Tibial artery (tissue), 4 donors: ENCODE measurements at regions not wholly inside any gene's neighbourhood (a gene's known extent, or its start where the extent isn't known, plus 50 kb on each side); places are given as distances from the start of the nearest gene placed in this dataset.

Experiments
- DNase-seq, 2 donors: peaks; one replicate each; pipeline ENCODE4 v3.0.0-alpha.2; 2019
- H3K27ac ChIP-seq, 2 donors: fragments of 200-600 bp; sonication (generic) in 1 of 2; 1 replicate in 1 of 2; 2 replicates in 1 of 2; pipeline ENCODE4 v1.5.1; 2018 to 2019; ENCODE audit warnings: mild to moderate bottlenecking in 1 of 2
- H3K27me3 ChIP-seq, 2 donors: fragments of 200-600 bp; sonication (generic) in 1 of 2; one replicate each; pipeline versions ENCODE4 v1.5.1 to v1.6.0; 2016 to 2019
- H3K36me3 ChIP-seq, 3 donors: fragments of 200-600 bp; sonication (generic) in 2 of 3; one replicate each; pipeline ENCODE4 v1.5.1; 2016 to 2019; ENCODE audit warnings: mild to moderate bottlenecking in 2 of 3
- H3K4me1 ChIP-seq, 4 donors: fragments of 200-600 bp; sonication (generic) in 2 of 4; 1 replicate in 3 of 4; 2 replicates in 1 of 4; pipeline ENCODE4 v1.5.1; 2016 to 2019
- H3K4me3 ChIP-seq, 2 donors: fragments of 200-600 bp; sonication (generic) in 1 of 2; 1 replicate in 1 of 2; 2 replicates in 1 of 2; pipeline ENCODE4 v1.5.1; 2018 to 2019; ENCODE audit warnings: mild to moderate bottlenecking in 2 of 2
- H3K9me3 ChIP-seq, 3 donors: fragments of 200-600 bp; sonication (generic) in 1 of 3; one replicate each; pipeline ENCODE4 v1.5.1; 2016 to 2019
- intact Hi-C: fragments of 100-400 bp; cut with DNase I; formaldehyde crosslinking; loops from one replicate; pipeline ENCODE4 v1.15.0; 2023; ENCODE audit warnings: low total_unique reads
- TF ChIP-seq, protein P1 (sequence below), 2 experiments: fragments of 200-600 bp in 1 of 2; fragments of 450-650 bp in 1 of 2; IDR thresholded peaks; one replicate each; pipeline ENCODE4 v1.5.1; 2017 to 2019; ENCODE audit warnings: antibody characterized with exemption in 2 of 2, mild to moderate bottlenecking in 1 of 2, moderate library complexity in 1 of 2

DNA sequence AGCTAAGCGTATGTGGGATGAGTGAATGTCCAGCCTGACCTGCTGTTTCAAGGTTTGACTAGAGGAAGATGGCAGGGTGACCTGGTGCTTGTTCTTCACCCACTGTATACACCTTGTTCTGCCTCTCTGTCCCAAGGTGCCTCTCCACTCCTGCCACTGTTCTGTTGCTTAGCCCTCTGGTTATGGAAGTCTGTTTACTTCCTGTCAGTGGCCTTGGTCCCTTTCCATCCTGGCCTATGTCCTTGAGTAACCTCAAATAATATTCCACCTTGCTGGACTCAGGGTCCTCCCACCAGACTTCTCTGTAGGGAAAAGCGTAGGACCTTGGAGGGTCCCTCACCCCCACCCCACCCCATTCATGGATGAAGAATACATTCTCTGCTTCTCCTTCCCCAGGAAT is 73.2 kb upstream of the SALL1 start:
- intact Hi-C loops: no loop called here
- Histone ChIP-seq H3K4me3 (no peak overlapping the region), H3K9me3 (no peaks in the 10 kb centered on the region), H3K27ac (no peak overlapping the region), H3K36me3 (no peaks in the 10 kb centered on the region), H3K27me3 (no peaks in the 10 kb centered on the region), H3K4me1 (no peaks in the 10 kb centered on the region)
- TF ChIP-seq, protein P1, sequence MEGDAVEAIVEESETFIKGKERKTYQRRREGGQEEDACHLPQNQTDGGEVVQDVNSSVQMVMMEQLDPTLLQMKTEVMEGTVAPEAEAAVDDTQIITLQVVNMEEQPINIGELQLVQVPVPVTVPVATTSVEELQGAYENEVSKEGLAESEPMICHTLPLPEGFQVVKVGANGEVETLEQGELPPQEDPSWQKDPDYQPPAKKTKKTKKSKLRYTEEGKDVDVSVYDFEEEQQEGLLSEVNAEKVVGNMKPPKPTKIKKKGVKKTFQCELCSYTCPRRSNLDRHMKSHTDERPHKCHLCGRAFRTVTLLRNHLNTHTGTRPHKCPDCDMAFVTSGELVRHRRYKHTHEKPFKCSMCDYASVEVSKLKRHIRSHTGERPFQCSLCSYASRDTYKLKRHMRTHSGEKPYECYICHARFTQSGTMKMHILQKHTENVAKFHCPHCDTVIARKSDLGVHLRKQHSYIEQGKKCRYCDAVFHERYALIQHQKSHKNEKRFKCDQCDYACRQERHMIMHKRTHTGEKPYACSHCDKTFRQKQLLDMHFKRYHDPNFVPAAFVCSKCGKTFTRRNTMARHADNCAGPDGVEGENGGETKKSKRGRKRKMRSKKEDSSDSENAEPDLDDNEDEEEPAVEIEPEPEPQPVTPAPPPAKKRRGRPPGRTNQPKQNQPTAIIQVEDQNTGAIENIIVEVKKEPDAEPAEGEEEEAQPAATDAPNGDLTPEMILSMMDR (IDR thresholded peaks at IDR 0.05): no peak
- no peak for DNase-seq

DNA sequence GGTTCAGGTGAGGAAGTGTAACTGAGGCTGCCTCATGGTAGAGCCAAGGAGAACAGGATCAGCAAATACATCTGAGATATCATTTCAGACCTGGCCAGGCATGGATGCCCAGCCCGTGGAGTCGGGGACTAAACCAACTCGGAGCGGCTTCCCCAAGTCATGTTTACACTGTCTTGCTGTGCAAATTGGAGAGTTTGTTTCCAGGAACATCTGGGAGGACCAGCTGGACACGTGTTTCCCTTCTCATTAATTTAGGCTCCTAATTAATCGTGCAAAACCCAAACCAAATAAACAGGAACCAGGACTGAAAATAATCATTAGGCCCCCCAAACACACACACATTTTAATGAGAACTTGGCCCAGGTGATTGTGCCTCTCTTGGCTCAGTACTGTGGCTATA is 70.9 kb upstream of the SALL1 start:
- TF ChIP-seq, protein P1 (IDR thresholded peaks at IDR 0.05): no peak
- DNase-seq: no peak
- Histone ChIP-seq H3K27me3 (no peaks in the 10 kb centered on the region), H3K4me3 (no peak overlapping the region), H3K36me3 (no peaks in the 10 kb centered on the region), H3K9me3 (no peaks in the 10 kb centered on the region), H3K27ac (no peak overlapping the region), H3K4me1 (no peaks in the 10 kb centered on the region)
- intact Hi-C loops: no loop called here

DNA sequence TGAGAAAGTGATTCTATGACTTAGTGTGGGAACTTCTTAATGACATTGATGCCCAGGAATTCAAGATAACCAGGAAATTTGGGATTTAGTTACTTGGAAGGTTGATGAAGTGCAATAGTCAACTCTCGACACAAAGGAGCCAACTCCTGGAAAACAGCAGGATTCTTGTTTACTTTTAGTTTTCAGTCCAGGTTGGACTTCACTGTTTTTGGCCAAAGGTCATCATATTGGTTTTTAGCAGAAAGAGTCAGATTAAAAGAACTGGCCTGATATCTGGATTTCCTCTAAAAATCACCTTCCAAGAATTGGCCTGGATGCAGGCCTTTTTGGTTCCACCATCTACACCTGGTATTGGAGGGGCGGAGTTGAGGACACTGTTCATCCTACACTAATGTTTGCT is 60.1 kb upstream of the SALL1 start:
- Histone ChIP-seq H3K4me3 (no peak overlapping the region), H3K27ac (no peak overlapping the region), H3K9me3 (peaks cover 0 to 8% (median 0%) of the 10 kb centered on the region in 3 donors), H3K27me3 (no peaks in the 10 kb centered on the region), H3K4me1 (no peaks in the 10 kb centered on the region), H3K36me3 (no peaks in the 10 kb centered on the region)
- intact Hi-C loops: no loop called here
- no peak for DNase-seq
- TF ChIP-seq, protein P1 (IDR thresholded peaks at IDR 0.05): no peak

DNA sequence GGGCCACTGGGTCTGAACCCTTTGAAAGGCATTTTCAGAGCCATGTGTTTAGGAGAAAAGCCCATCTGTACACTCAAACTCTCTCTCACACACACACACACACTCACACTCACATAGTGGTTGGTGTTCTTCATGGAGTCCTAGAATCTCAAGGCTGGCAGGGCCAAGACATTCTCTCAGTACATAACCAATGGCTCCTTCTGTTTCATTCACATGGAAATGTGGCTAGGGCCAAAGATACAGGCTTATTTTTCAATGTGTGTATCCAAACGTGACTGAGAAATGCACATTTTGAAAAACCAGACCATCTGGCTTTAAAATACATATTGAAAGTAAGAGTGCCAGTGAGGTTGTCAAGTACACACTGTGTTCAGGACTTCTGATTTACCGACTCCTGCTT is 59.0 kb upstream of the SALL1 start:
- DNase-seq: no peak
- no peaks in the 10 kb centered on the region for H3K4me1 ChIP-seq
- H3K27ac ChIP-seq: no peak overlapping the region
- TF ChIP-seq, protein P1 (IDR thresholded peaks at IDR 0.05): no peak
- no peaks in the 10 kb centered on the region for H3K36me3 ChIP-seq
- H3K9me3 ChIP-seq: peaks cover 0 to 2% (median 0%) of the 10 kb centered on the region in 3 donors
- intact Hi-C loops: no loop called here
- no peaks in the 10 kb centered on the region for H3K27me3 ChIP-seq
- no peak overlapping the region for H3K4me3 ChIP-seq

DNA sequence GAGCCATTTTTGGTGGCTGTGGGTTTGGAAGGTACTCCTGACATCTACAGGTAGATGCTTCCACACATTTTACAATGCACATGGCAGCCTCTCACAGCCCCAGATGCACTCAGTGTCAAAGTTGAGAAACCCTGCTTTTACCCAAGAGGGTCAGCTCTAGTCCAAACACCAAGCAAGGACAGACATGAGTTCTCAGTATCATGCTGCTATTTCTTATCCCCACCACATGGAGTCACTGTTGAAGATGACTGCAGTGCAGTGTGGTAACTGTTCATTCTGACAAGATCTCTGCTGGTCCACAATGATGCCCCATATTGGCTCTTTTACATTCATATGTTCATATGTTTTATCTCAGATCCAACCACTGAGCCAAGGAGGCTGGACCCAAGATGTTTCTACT is 50.5 kb upstream of the SALL1 start:
- H3K4me3 ChIP-seq: no peak overlapping the region
- DNase-seq: no peak
- H3K27me3 ChIP-seq: no peaks in the 10 kb centered on the region
- TF ChIP-seq, protein P1 (IDR thresholded peaks at IDR 0.05): no peak
- intact Hi-C loops: no loop called here
- H3K4me1 ChIP-seq: no peaks in the 10 kb centered on the region
- H3K27ac ChIP-seq: no peak overlapping the region
- H3K9me3 ChIP-seq: peaks cover 0 to 11% (median 0%) of the 10 kb centered on the region in 3 donors
- H3K36me3 ChIP-seq: no peaks in the 10 kb centered on the region
